GM12878 (cell line): ENCODE measurements at regions not wholly inside any gene's neighbourhood (a gene's known extent, or its start where the extent isn't known, plus 50 kb on each side); places are given as distances from the start of the nearest gene placed in this dataset.

Experiments used
- ATAC-seq: fragments of 200-7000 bp; cut with Tn5 transposase; 3 replicates; pipeline ENCODE4 v1.9.1; 2020; ENCODE audit warnings: mild to moderate bottlenecking, moderate library complexity
- BruUV-seq: library from RNA; stranded (reverse); fragments of 400-500 nt; replicated peaks from 2 replicates; lab custom pipeline; 2021; lab: Mats Ljungman, UMichigan
- CTCF ChIA-PET: fragments of 300-600 bp; sonication (Branson Sonifier 250); formaldehyde crosslinking; extraction: SDS; loops from one replicate; lab custom pipeline; 2021; ENCODE audit warnings: inconsistent platforms; lab: Yijun Ruan, JAX
- POLR2A ChIA-PET: fragments of 350-600 bp; formaldehyde crosslinking; extraction: SDS; loops from one replicate; lab custom pipeline; 2021; ENCODE audit warnings: inconsistent platforms; lab: Charles Lee
- RAD21 ChIA-PET: fragments of 300-600 bp; sonication (Branson Sonifier 250); formaldehyde crosslinking; loops from one replicate; lab custom pipeline; 2023; ENCODE audit warnings: antibody characterized with exemption; ENCODE audit not compliant: unreplicated experiment; lab: Charles Lee
- SMC1A ChIA-PET: fragments of 300-600 bp; sonication (Branson Sonifier 250); formaldehyde crosslinking; loops from one replicate; lab custom pipeline; 2023; ENCODE audit not compliant: unreplicated experiment, uncharacterized antibody; lab: Charles Lee
- DNase-seq: peaks from one replicate; pipeline ENCODE4 v3.0.0-alpha.2; 2011; ENCODE audit warnings: low read depth, low spot score
- FAIRE-seq: peaks from 3 replicates; lab custom pipeline; 2011; peaks lifted over from hg19 to GRCh38; lab: Jason Lieb, UNC
- H2AFZ ChIP-seq: 2 replicates; pipeline ENCODE4 v1.6.0; 2011; ENCODE audit warnings: low read depth, low read length, control low read depth; ENCODE audit not compliant: control insufficient read depth
- H3K27ac ChIP-seq: 2 replicates; pipeline ENCODE4 v1.5.1; 2011; ENCODE audit warnings: control low read depth; ENCODE audit not compliant: control insufficient read depth, insufficient read depth
- H3K27me3 ChIP-seq, 2 experiments: replicated peaks in 1 of 2; 2 replicates each; pipeline versions ENCODE4 v1.6.0 to v1.6.1; 2011; ENCODE audit warnings: low read length in 1 of 2; ENCODE audit not compliant: control insufficient read depth in 2 of 2, insufficient read depth in 2 of 2
- H3K36me3 ChIP-seq, 2 experiments: 2 replicates each; pipeline ENCODE4 v1.5.1; 2011; ENCODE audit warnings: low read length in 1 of 2; ENCODE audit not compliant: control insufficient read depth in 2 of 2, insufficient read depth in 2 of 2
- H3K4me1 ChIP-seq: 2 replicates; pipeline ENCODE4 v1.6.1; 2011; ENCODE audit warnings: mild to moderate bottlenecking, low read length, moderate library complexity, mixed read lengths; ENCODE audit not compliant: control insufficient read depth, insufficient read depth
- H3K4me2 ChIP-seq: 2 replicates; pipeline ENCODE4 v1.6.0; 2011; ENCODE audit warnings: control low read depth; ENCODE audit not compliant: control insufficient read depth, insufficient read depth
- H3K4me3 ChIP-seq: fragments of 200-600 bp; sonication (generic); 2 replicates; pipeline ENCODE4 v1.5.1; 2016
- H3K79me2 ChIP-seq: 2 replicates; pipeline ENCODE4 v1.6.0; 2011; ENCODE audit warnings: low read length; ENCODE audit not compliant: control insufficient read depth, insufficient read depth
- H3K9ac ChIP-seq: 2 replicates; pipeline ENCODE4 v1.8.0; 2011; ENCODE audit warnings: low read length, control low read depth, mixed read lengths; ENCODE audit not compliant: control insufficient read depth, insufficient read depth
- H3K9me3 ChIP-seq: replicated peaks from 3 replicates; pipeline ENCODE4 v1.5.1; 2011; ENCODE audit warnings: mild to moderate bottlenecking, low read length; ENCODE audit not compliant: control insufficient read depth, insufficient read depth
- H4K20me1 ChIP-seq: 2 replicates; pipeline ENCODE4 v1.6.0; 2011; ENCODE audit not compliant: control insufficient read depth, insufficient read depth
- MYC ChIP-seq: IDR thresholded peaks from 2 replicates; pipeline ENCODE4 v1.6.1; 2011; ENCODE audit warnings: mild to moderate bottlenecking, low read length, moderate library complexity, inconsistent platforms; ENCODE audit not compliant: insufficient read depth, insufficient replicate concordance, insufficient read length, severe bottlenecking
- NFIC ChIP-seq: IDR thresholded peaks from 2 replicates; pipeline ENCODE4 v1.6.1; 2012; ENCODE audit warnings: low read depth, mild to moderate bottlenecking, inconsistent platforms, low read length, moderate library complexity
- PML ChIP-seq: IDR thresholded peaks from 2 replicates; pipeline ENCODE4 v1.6.1; 2012; ENCODE audit warnings: low read length, inconsistent platforms
- STAT3 ChIP-seq: IDR thresholded peaks from 2 replicates; pipeline ENCODE4 v1.6.1; 2011; ENCODE audit warnings: low read depth, low read length, improper control_type of control experiment
- WGBS: methylation state at CpG from one replicate; pipeline ENCODE4 v1.1.6; 2016; ENCODE audit warnings: low lambda C conversion rate; ENCODE audit not compliant: insufficient replicate concordance, insufficient coverage; ENCODE audit errors: missing lambda C conversion rate; 5-methylcytosine and 5-hydroxymethylcytosine counted together
- in situ Hi-C: fragments of 300-500 bp; cut with MboI; formaldehyde crosslinking; loops from 9 replicates; pipeline ENCODE4 v1.14.3; 2018; ENCODE audit warnings: mixed read lengths
- intact Hi-C: fragments of 100-400 bp; cut with micrococcal nuclease; formaldehyde crosslinking; loops from one replicate; pipeline ENCODE4 v1.14.2; 2022; ENCODE audit not compliant: unreplicated experiment
- TF ChIP-seq, protein P1 (sequence below), 3 experiments: IDR thresholded peaks in 2 of 3; conservative IDR thresholded peaks in 1 of 3; 2 replicates each; pipeline ENCODE4 v1.5.1; 2011; ENCODE audit warnings: low read depth in 3 of 3, low read length in 3 of 3, mild to moderate bottlenecking in 3 of 3, control low read depth in 2 of 3, moderate library complexity in 2 of 3, inconsistent platforms in 1 of 3, mixed read lengths in 1 of 3; ENCODE audit not compliant: control insufficient read depth in 2 of 3, insufficient read depth in 1 of 3; ENCODE audit errors: extremely low read depth in 1 of 3
- TF ChIP-seq, protein P2 (sequence below): fragments of 450-650 bp; IDR thresholded peaks from 2 replicates; pipeline ENCODE4 v1.6.1; 2017; ENCODE audit warnings: mild to moderate bottlenecking

DNA sequence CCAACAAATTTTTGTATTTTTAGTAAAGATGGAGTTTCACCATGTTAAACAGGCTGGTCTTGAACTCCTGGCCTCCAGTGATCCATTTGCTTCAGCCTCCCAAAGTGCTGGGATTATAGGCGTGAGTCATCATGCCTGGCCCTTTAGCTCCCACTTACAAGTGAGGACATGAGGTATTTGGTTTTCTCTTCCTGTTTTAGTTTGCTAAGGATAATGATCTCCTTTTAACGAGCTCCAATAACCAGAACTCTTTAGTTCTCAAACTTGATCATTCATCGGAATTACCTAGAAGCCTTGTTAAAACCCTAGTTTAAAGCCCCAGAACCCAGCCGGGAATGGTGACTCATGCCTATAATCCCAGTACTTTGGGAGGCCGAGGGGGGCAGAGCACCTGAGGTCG, 481.4 kb downstream of the TYW1 start:
- in situ Hi-C loops: no loop called here
- FAIRE-seq: no peak
- ChIA-PET POLR2A (no interaction called here), SMC1A (no interaction called here), RAD21 (no interaction called here), CTCF (no interaction called here)
- Histone ChIP-seq H3K36me3 (no peaks in the 10 kb centered on the region), H3K9ac (no peak overlapping the region), H3K9me3 (no peaks in the 10 kb centered on the region), H3K27me3 (no peaks in the 10 kb centered on the region), H2AFZ (no peak overlapping the region), H3K4me1 (no peaks in the 10 kb centered on the region), H4K20me1 (no peaks in the 10 kb centered on the region), H3K79me2 (no peaks in the 10 kb centered on the region), H3K27ac (no peak overlapping the region), H3K4me2 (no peak overlapping the region), H3K4me3 (no peak overlapping the region)
- intact Hi-C loops: no loop called here
- ATAC-seq: no peak
- BruUV-seq: no TSS peak
- 23% methylated on average over 6 of the region's 6 CpGs for WGBS
- no peak for DNase-seq
- TF ChIP-seq PML (no peak), STAT3 (no peak), MYC (no peak), NFIC (no peak)
- TF ChIP-seq, protein P1, sequence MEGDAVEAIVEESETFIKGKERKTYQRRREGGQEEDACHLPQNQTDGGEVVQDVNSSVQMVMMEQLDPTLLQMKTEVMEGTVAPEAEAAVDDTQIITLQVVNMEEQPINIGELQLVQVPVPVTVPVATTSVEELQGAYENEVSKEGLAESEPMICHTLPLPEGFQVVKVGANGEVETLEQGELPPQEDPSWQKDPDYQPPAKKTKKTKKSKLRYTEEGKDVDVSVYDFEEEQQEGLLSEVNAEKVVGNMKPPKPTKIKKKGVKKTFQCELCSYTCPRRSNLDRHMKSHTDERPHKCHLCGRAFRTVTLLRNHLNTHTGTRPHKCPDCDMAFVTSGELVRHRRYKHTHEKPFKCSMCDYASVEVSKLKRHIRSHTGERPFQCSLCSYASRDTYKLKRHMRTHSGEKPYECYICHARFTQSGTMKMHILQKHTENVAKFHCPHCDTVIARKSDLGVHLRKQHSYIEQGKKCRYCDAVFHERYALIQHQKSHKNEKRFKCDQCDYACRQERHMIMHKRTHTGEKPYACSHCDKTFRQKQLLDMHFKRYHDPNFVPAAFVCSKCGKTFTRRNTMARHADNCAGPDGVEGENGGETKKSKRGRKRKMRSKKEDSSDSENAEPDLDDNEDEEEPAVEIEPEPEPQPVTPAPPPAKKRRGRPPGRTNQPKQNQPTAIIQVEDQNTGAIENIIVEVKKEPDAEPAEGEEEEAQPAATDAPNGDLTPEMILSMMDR (IDR thresholded peaks at IDR 0.05 in 2 of 3, conservative IDR thresholded peaks at IDR 0.05 in 1 of 3; ENCODE audit: control insufficient read depth in 2 of 3, extremely low read depth in 1 of 3, insufficient read depth in 1 of 3, low read depth in 3 of 3, low read length in 3 of 3): no peak
- TF ChIP-seq, protein P2, sequence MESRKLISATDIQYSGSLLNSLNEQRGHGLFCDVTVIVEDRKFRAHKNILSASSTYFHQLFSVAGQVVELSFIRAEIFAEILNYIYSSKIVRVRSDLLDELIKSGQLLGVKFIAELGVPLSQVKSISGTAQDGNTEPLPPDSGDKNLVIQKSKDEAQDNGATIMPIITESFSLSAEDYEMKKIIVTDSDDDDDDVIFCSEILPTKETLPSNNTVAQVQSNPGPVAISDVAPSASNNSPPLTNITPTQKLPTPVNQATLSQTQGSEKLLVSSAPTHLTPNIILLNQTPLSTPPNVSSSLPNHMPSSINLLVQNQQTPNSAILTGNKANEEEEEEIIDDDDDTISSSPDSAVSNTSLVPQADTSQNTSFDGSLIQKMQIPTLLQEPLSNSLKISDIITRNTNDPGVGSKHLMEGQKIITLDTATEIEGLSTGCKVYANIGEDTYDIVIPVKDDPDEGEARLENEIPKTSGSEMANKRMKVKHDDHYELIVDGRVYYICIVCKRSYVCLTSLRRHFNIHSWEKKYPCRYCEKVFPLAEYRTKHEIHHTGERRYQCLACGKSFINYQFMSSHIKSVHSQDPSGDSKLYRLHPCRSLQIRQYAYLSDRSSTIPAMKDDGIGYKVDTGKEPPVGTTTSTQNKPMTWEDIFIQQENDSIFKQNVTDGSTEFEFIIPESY: no peak
